Non-pigmented ciliary epithelial cell (primary cell): ENCODE measurements at regions not wholly inside any gene's neighbourhood (a gene's known extent, or its start where the extent isn't known, plus 50 kb on each side); places are given as distances from the start of the nearest gene placed in this dataset.

Experiments
- DNase-seq: peaks from one replicate; pipeline ENCODE4 v3.0.0-alpha.2; 2010; ENCODE audit warnings: low read depth

DNA sequence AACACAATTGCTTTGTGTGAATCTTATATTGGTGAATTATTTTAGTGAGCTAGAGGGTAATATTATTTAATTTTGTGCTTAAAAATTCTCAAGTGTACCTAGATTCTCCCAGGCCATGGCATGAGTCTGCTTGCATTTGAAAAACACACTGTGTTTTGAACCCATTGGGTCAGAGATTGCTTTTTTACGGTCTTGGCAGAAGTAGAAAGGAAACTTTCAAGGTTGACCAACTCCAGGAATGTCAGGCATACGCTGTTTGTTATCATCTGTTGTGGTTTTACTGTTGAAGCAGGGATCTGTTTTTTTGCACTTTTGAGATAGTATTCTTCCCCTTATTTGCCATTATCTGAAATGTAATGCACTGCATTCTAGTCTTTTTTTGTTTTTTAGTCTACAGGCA lies 377.4 kb downstream of the RPRM start:
- peak; percentile 5 for DNase-seq

DNA sequence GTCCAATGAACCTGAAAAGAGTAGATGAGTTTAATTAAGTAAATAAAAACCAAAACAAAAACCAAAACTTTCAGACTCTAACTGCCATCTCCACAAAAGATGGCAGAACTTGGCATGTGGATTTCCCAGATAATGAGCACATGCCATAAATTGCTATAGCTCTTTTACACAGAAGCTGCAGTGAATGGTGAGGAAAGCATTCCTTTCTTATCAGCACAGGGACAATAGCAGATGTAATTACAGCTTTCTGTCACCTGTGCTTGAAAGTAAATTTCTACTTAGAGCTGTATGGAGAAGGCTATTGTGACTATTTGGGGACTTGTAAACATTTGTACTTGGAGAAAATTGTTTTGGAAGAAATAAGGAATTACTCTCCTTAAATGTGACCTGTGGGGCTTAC lies 378.4 kb downstream of the RPRM start:
- DNase-seq = no peak

DNA sequence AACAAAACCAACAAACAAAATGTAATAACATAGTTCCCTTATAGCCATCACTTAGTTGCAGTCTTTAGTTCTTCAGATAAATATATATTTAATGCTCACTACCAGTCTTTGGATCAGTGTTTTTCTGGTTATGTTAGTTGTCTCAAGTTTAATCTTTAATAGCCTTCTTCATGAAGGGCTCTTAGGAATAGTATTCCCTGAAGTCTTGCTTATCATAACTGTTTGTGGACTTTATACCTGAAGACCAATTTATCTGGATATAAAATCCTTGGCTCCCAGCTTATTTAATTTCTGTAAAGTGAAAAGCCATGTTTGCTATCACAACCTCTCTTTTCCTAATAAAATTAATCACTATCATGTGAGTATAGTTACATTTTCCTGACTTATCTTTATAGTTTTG lies 379.7 kb downstream of the ARL6IP6 start:
- no peak for DNase-seq

DNA sequence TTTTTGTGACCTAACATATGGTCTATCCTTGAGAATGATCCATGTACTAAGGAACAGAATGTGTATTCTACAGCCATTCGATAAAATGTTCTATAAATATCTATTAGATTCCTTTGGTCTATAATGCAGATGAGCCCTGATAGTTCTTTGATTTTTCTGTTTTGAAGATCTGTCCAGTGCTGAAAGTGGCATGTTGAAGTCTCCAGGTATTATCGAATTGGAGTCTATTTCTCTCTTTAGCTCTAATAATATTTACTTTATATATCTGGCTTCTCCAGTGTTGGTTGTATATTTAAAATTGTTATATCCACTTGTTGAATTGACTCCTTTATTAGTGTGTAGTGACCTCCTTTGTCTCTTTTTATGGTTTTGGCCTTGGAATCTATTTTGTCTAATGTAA lies 377.9 kb downstream of the ARL6IP6 start:
- no peak for DNase-seq

DNA sequence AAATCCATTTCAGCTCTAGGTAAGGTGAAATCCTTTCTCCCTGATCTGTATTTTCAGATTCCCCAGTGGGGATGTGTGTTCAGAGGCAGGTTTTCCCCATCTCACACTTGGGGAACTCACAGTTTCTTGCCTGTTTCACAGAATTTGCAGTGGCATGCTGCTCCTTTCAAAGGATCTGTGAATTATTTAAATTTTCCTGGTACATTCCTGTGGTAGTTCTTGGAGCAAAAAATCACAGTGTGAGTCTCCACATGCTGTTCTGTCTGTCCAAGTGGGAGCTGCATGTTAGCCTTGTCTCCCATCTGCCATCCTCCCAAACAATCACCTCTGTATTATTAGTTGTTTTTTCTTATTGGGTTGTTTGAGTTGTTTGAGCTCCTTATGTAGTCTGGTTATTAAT lies 372.9 kb downstream of the ARL6IP6 start:
- no peak for DNase-seq

DNA sequence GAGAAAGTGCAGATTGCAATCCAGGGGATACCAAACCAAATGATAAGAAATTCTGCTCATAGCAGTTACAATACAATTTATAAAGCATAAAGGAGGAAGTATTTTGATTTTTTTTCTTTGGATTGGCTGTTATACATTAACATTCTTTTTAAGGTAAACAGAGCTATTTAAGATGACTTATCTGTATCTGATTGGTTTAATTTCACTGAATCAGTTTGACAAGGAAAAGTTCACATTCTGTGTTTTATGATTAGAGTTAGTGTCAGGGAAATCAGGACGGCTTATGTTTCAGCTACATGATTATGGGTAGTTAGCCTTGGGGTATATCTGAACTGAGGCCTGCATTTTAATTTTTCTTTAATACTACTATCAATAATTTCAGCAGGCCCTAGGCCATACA lies 360.9 kb downstream of the ARL6IP6 start:
- DNase-seq = no peak

DNA sequence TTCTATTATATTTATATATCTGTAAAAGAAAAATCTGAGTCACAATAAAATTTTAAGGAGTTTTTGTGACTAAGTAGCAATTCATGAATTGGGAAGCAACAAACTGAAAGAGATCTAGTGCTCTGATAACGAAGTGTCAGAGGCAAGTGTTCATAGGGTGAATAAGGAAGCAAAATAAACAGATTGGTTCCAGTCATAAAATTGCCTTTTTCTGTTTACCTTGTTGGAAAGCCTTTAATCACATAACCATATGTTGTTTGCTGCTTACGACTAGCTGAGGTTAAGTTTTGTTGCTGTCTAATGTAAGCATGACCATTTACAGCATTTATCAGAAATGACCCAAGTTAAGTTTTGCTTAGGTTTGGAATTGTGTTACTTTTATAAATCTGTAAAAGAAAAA lies 358.9 kb downstream of the ARL6IP6 start:
- DNase-seq = no peak

DNA sequence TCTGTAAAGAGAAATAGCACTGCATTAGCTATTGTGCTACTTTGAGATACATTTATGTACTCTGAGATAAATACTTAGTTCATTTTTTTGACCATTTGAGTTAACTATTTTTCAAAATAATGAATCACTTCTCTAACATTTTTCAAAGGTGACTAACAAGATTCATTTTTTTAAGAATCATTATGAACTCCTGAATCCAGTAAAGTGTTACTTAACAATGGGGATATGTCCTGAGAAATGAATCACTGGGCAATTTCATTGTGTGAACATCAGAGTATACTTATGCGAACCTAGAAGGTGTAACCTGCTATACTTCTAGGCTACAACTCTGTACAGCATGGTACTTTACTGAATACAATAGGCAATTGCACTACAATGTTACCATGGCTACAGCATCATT lies 355.8 kb downstream of the ARL6IP6 start:
- peak; percentile 2 for DNase-seq

DNA sequence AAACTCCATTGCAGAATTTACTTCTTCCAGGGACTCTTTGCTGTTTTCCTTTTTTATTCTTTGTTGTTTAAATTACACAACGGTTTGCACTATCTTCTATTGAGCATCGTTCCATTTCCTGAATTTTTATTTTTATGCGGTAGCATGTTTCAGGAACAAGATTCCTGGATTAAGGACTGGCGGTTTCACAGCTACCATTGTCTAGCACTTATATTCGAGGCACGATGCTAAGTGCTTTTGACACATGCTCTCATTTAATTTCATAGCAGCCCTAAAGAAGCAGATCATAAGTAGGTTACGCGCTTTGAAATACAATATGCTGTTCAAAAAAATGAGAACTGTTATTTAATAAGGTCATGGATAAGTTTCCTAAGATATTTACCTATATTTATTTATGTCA lies 354.4 kb downstream of the ARL6IP6 start:
- DNase-seq = no peak

DNA sequence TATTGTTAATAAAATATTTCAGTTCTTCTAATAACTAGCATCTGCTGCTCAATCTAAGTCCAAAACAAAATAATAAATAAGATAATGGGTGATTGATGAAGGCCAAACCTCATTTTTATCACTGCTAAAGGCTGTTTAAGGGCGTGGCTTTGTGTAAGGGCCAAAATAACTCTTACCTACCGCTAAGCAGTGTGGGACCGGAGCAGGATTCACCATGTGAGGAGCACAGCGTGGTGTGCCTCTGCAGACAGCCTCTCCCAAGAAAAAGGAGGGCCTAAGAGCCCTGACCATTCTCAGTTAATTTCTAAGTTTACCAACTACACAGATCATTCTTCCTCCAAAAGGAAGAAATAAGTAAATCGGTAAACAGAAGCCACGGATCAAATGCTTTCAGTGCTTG lies 353.7 kb downstream of the ARL6IP6 start:
- DNase-seq = no peak

DNA sequence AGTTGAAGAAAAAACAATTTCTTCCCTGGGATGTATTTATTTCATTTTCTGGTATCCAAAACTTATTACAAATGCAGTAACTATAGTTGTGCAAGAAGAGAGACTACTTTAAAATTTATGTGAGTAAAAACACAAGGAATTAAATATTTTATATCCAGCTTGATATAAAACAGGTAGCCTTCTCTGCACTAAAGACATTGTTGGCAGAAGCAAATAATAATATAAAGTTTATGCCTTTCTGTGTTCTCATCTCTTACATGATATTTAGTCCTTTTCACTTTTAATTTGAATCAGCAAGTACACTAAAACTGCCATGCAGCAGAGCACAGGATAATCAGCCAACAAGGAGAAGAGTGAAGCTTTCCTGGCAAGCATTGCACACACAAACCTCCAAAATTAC lies 352.7 kb downstream of the ARL6IP6 start:
- no peak for DNase-seq

DNA sequence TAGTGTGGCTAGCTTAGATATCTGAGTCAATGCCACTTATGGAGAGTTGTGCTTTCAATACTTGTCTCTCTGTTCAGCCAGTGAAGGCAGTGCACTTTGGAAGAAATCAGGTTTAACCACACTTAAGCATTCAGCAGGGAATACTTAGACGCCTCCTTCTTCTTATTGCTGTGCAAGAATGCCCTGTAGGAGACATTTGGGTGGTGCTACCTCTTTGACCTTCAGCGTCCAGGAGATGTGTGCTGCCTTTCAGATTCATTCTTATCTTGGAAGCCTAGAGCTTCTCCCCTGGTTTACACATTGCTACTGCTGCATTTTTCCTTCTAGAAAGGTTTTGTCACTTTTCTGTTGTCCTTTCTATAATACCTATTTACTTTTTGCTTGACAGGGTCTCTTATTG lies 350.5 kb downstream of the ARL6IP6 start:
- no peak for DNase-seq

DNA sequence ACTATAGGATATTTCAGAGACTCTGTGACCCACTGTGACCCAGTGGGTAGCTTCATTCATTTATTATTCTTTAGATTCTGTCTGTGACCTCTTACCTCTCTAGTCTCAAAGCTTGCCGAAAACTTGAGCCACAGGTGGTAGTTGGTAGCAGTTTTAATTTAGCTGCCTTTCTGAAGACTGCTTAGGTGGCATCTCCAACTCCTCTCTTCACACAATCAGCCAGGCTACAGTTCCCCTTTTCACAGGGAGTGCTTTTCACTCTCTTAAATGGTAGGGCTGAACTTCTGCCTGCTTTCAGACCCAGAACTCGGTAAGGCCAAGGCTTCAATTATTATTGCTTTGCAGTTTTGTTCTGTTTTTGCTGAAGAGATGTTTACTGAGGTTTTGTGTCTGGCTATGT lies 349.6 kb downstream of the ARL6IP6 start:
- DNase-seq = no peak

DNA sequence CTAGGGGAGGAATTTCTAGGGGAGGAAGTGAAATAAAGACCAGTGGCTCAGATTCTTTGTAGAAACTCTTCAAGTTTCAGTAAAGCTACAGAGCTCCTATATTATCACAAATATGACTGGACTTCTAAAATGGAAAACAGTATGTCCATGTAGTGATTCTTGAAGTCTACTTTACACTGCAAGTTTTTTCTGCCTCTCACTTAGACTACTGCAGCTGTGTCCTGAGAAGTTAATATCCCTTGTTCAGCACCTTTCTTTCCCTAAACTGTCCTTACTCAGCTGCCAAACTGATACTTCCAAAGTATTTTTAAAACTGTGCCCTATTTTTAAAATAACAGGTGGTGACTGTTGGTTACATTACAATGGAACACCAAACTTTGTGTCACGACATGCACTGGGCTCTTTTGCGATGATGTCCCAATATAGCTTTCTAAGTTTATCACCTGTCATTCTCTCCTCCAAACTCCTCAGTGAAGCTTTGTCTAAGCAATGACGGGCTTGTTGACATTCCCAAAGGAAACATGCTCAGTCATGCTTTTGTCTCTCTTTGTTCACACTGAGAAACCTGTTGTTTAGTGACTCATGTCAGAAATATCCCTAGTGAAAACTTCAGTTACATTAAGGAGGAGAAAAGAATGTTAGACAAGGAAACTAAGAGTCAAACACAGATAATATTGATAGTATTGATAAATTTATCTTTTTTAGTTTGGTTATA lies 341.1 kb downstream of the ARL6IP6 start:
- peak; percentile 32 for DNase-seq

DNA sequence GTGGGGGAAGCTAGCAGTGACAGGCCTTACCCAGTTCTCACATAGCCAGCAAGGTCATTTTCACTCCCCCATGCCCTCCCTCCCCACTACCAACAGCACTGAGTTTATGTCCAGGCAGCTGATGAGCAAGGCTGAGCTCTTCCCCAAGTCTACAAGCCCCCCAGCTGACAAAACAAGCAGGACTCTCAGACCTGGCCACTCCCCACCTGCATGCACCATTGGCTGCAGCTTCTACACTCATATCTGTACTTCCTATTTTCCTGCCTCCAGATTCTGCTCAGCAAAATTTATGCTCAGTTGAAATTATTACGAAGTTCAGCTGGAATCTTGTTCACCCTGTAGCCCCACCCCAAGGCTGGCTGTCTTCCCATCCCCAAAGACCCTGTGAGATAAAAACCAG lies 339.3 kb downstream of the ARL6IP6 start:
- DNase-seq = no peak

DNA sequence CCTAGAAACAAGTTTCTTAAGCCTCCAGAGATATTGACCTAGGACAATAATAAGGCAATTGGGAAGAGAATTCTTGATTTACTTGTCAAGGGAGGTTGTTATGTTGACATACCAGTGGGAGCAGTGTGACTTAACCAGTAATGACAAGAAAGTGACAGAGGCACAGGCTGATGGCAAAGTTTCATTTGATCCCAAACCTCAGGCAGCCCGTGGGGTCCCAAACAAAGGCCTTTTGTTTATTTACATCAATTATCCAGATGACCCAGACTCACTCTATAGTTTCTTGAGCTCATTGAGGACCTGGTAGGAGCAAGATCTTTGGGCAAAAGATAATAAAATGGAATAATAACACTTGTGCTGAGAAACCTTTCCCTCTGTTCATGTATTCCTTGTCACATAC lies 336.8 kb downstream of the ARL6IP6 start:
- DNase-seq = no peak

DNA sequence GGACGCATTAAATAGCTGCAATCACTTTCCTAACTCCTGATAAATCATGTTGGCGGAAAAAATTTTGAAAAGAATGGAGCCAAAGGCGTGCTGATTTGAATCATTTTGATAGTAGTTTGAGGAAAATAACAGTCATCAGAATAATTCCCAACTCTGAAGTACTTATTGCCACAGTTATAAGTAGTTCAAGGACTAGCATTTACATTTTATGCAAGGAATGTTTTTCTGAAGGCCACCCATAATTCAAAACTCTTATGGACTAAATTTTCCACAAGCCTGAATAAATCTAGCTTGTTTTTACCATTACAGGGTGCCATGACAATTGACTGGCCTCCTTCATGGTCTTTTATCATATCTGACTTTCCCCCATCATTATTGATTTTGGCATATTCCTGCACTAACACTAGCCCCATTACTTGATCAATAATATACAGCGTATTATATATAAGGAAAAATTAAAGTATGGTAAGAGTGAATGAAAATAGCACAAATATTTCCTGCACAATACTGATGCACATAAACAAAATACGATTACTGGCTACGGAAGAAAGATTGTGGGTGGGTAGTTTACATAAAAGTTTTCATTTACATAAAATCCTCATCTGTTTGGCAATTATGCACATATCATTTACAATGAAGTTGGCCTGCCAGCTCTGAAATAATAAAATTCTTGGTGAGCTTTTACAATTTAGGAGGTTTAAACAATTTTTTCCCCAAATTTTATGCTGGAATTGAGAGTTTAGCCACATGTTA lies 334.6 kb downstream of the ARL6IP6 start:
- DNase-seq = no peak

DNA sequence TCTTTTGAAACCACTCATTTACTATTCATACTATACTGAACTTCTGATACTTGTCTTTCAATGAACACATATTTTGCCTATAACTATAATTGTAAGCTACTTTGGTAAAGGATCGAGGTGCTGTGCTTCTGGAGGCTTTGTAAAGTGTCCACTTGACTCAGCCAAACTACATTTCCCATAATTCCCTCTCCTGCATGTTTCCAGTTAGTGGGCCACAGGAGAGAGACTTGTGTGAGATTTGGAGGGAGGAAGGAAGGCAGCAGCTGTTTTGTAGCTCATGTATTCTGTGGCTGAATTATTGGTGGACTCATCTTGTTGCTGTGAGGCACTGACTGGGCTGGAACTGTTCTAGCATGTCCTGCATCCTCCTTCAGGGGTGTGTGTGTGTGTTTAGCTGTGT lies 328.8 kb downstream of the ARL6IP6 start:
- no peak for DNase-seq

DNA sequence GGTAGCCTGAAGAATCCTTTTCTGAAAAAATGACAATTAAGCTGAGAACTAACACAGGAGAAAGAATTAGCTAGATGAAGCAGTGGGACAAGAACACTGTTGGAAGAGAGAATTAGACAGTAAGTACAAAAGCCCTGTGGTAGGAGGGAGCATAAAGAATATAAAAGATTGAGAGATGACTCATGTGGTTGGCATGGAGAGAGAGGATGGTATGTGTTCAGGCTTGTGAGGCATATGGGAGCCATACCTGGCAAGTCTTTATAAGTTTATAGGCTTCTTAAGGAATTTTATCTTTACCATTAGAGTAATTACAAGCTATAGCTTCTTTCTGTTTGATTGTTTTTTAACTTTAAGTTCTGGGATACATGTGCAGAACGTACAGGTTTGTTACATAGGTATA lies 325.0 kb downstream of the ARL6IP6 start:
- no peak for DNase-seq

DNA sequence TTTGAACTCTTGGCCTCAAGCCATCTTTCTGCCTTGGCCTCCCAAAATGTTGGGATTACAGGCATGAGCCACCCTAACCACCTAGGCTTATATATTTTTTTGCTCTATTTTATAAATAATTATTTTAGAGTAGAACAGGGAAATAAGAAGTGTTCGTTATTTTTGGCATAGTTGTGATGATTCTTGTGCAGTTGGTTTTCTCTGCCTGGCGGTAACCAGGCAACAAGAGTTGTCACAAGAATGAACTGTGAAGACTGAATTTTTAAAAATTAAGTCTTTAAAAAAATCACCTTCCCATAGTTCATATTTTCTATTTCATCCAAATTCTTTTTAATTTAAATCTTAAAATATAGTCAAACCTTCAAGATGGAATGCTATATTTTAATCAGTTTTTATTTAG lies 310.2 kb downstream of the ARL6IP6 start:
- no peak for DNase-seq

DNA sequence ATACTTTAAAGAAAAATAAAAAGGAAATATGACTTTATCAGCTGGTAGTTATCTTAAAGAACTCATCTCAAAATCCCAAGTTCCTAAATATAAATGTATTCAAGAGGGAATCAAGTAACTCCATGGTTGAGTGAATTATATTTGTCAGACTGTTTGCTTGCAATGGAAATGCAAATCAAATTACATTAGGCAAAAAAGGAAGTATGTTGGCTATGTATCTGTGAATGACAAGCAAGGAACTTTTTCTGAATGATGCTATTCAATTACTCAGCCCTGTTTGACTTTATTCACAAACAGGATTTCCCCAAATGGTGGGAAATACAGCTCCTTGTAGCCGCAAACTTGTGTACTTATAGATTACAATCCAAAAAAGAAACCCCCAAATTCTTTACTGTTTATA lies 309.1 kb downstream of the ARL6IP6 start:
- DNase-seq = no peak

DNA sequence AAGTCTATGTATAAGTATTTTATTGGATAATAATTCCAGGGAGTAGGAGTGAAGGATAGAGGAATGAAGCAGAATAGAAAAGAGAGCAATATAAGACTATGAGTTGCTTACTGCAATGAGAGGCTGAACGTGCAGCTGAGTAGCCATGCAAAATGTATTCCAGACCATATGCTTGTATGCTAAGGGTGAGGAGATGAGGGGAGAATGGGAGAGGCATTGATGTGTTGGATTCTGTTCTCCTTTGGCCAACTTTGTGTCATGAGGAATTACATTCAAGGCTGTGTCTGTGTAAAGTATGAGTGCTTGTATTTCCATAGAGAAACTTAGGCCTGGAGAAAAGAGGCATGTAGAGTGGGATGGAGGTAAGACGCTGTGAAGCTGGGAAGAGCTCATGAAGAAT lies 301.8 kb downstream of the ARL6IP6 start:
- no peak for DNase-seq

DNA sequence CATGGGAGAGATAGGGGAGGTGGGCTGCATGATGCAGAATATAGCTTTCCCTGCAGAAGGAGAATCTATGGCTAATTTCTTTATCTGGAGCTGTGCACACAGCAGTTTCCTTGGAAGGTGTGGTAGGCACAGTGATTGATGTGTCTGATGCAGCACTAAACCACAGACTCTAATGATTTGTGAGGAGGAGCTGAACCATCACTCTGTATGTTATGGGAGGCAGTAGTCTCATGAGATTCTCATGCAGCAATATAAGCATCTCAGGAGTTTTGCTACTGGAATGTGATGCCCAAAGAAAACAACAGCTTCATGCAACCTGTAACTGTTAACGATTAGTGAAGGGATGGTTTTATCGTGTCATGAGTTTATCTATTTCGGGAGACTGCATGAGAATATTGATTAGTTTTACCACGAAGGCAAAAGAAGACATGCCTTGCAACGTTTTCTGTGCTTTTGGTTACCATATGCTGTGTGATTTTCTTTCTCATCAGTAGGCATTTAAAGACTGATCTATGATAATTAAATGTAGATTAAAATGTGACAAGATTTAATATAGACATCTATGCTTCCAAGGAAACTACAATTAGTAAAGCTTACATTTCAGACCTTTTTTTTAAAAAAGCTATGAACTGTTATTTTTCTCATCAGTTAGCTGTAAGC lies 286.8 kb downstream of the ARL6IP6 start:
- DNase-seq = no peak
